HCT116 (cell line): ENCODE measurements at regions not wholly inside any gene's neighbourhood (a gene's known extent, or its start where the extent isn't known, plus 50 kb on each side); places are given as distances from the start of the nearest gene placed in this dataset.
"Not testable (repeated sequence)": the region's sequence is repeated elsewhere in the genome, so short reads cannot be mapped to it uniquely, and the experiment has no call there.

Source experiments
- ATAC-seq: fragments of 200-7000 bp; cut with Tn5 transposase; 2 replicates; pipeline ENCODE4 v1.9.1; 2020; ENCODE audit warnings: mild to moderate bottlenecking, moderate library complexity
- BruUV-seq: library from RNA; stranded (reverse); fragments of 400-500 nt; replicated peaks from 2 replicates; lab custom pipeline; 2021; lab: Mats Ljungman, UMichigan
- CTCF ChIA-PET: fragments of 300-600 bp; sonication (Branson Sonifier 250); formaldehyde crosslinking; loops from one replicate; lab custom pipeline; 2021; ENCODE audit warnings: antibody characterized with exemption; lab: Charles Lee
- POLR2A ChIA-PET: fragments of 300-600, 350-600 bp; sonication (Branson Sonifier 250); formaldehyde crosslinking; loops from one replicate; lab custom pipeline; 2021; ENCODE audit warnings: antibody characterized with exemption; lab: Charles Lee
- RAD21 ChIA-PET, 2 experiments: fragments of 300-600 bp; sonication (Branson Sonifier 250); formaldehyde crosslinking; loops; one replicate each; lab custom pipeline; 2023; ENCODE audit warnings: low total read pairs in 2 of 2; ENCODE audit not compliant: uncharacterized antibody in 2 of 2, unreplicated experiment in 2 of 2, low non-redundant PET in 1 of 2; lab: Charles Lee
- DNase-seq: peaks from one replicate; pipeline ENCODE4 v3.0.0-alpha.2; 2010; ENCODE audit warnings: low read depth, low spot score
- H2AFZ ChIP-seq: fragments of 200-600 bp; shearing (Covaris generic), sonication (generic); 2 replicates; pipeline ENCODE4 v1.6.1; 2017; ENCODE audit warnings: low read depth, mixed run types, mixed read lengths, antibody characterized with exemption, low read length; ENCODE audit not compliant: poor library complexity, severe bottlenecking
- H3K27ac ChIP-seq: 2 replicates; pipeline ENCODE4 v1.5.1; 2012; ENCODE audit warnings: low read depth, low read length
- H3K27me3 ChIP-seq: fragments of 200-600 bp; sonication (generic); 2 replicates; pipeline ENCODE4 v1.6.1; 2016; ENCODE audit warnings: mixed run types, low read length, mixed read lengths; ENCODE audit not compliant: insufficient read depth
- H3K36me3 ChIP-seq, 2 experiments: fragments of 200-500 bp in 1 of 2; fragments of 200-600 bp in 1 of 2; sonication (Bioruptor generic) in 1 of 2; sonication (generic) in 1 of 2; 2 replicates each; pipeline versions ENCODE4 v1.5.1 to v1.6.1; 2014 to 2016; ENCODE audit warnings: low read length in 2 of 2, inconsistent platforms in 1 of 2, mixed read lengths in 1 of 2, mixed run types in 1 of 2; ENCODE audit not compliant: insufficient read depth in 2 of 2, control insufficient read depth in 1 of 2
- H3K4me1 ChIP-seq, 2 experiments: fragments of 200-600 bp in 1 of 2; sonication (generic) in 1 of 2; 2 replicates each; pipeline versions ENCODE4 v1.5.1 to v1.6.1; 2012 to 2017; ENCODE audit warnings: low read length in 2 of 2, inconsistent platforms in 1 of 2, mild to moderate bottlenecking in 1 of 2, mixed read lengths in 1 of 2, mixed run types in 1 of 2, moderate library complexity in 1 of 2; ENCODE audit not compliant: insufficient read depth in 2 of 2, control insufficient read depth in 1 of 2
- H3K4me2 ChIP-seq: fragments of 200-600 bp; sonication (generic); 2 replicates; pipeline ENCODE4 v1.6.1; 2017; ENCODE audit warnings: mixed run types, low read length, mixed read lengths
- H3K4me3 ChIP-seq, 2 experiments: fragments of 200-600 bp in 1 of 2; sonication (generic) in 1 of 2; replicated peaks in 1 of 2; 2 replicates each; pipeline ENCODE4 v1.5.1; 2011 to 2016; ENCODE audit warnings: low read length in 2 of 2, control low read depth in 1 of 2, low read depth in 1 of 2, mild to moderate bottlenecking in 1 of 2, mixed read lengths in 1 of 2, mixed run types in 1 of 2
- H3K79me2 ChIP-seq: fragments of 200-600 bp; sonication (generic); 2 replicates; pipeline ENCODE4 v1.6.1; 2017; ENCODE audit warnings: mild to moderate bottlenecking, mixed run types, low read length, moderate library complexity, mixed read lengths; ENCODE audit not compliant: insufficient read depth
- H3K9ac ChIP-seq: fragments of 200-600 bp; sonication (generic); 2 replicates; pipeline ENCODE4 v1.6.1; 2016; ENCODE audit warnings: low read length, mixed read lengths
- H3K9me2 ChIP-seq: fragments of 200-600 bp; sonication (generic), shearing (Covaris generic); 2 replicates; pipeline ENCODE4 v1.6.1; 2017; ENCODE audit warnings: mixed run types, mild to moderate bottlenecking, moderate library complexity; ENCODE audit not compliant: insufficient read depth
- H3K9me3 ChIP-seq, 2 experiments: fragments of 200-500 bp in 1 of 2; fragments of 200-600 bp in 1 of 2; sonication (Bioruptor generic) in 1 of 2; sonication (generic) in 1 of 2; 2 replicates each; pipeline ENCODE4 v1.6.1; 2014 to 2017; ENCODE audit warnings: low read length in 2 of 2, mixed read lengths in 2 of 2, inconsistent platforms in 1 of 2, low read depth in 1 of 2, mild to moderate bottlenecking in 1 of 2, mixed run types in 1 of 2, moderate library complexity in 1 of 2; ENCODE audit not compliant: control insufficient read depth in 1 of 2, insufficient read depth in 1 of 2
- H4K20me1 ChIP-seq: fragments of 200-600 bp; sonication (generic), shearing (Covaris generic); 2 replicates; pipeline ENCODE4 v1.6.1; 2017; ENCODE audit warnings: mixed run types, mild to moderate bottlenecking, moderate library complexity; ENCODE audit not compliant: insufficient read depth
- ELF1 ChIP-seq: IDR thresholded peaks from 2 replicates; pipeline ENCODE4 v1.6.1; 2012; ENCODE audit warnings: low read depth, borderline replicate concordance
- EZH2phosphoT487 ChIP-seq: fragments of 200-600 bp; IDR thresholded peaks from 2 replicates; pipeline ENCODE4 v1.6.1; 2018; ENCODE audit warnings: antibody characterized with exemption, borderline replicate concordance
- POLR2A ChIP-seq: IDR thresholded peaks from 2 replicates; pipeline ENCODE4 v1.7.0; 2011; ENCODE audit warnings: borderline replicate concordance; ENCODE audit not compliant: insufficient read depth, insufficient read length; ENCODE audit errors: extremely low read depth
- SRF ChIP-seq: IDR thresholded peaks from 2 replicates; pipeline ENCODE4 v1.6.1; 2012; ENCODE audit warnings: low read depth
- ZBTB33 ChIP-seq: IDR thresholded peaks from 2 replicates; pipeline ENCODE4 v1.6.1; 2011; ENCODE audit warnings: mild to moderate bottlenecking, low read length, moderate library complexity; ENCODE audit not compliant: insufficient replicate concordance; ENCODE audit errors: extremely low read depth
- ZFX ChIP-seq: fragments of 450-650 bp; IDR thresholded peaks from 2 replicates; pipeline ENCODE4 v1.6.1; 2017
- intact Hi-C: fragments of 100-400 bp; cut with micrococcal nuclease; formaldehyde crosslinking; loops from 2 replicates; pipeline ENCODE4 v1.10.0; 2022
- TF ChIP-seq, protein P1 (sequence below), 3 experiments: fragments of 200-600 bp in 1 of 3; sonication (generic) in 1 of 3; IDR thresholded peaks in 2 of 3; conservative IDR thresholded peaks in 1 of 3; 2 replicates each; pipeline ENCODE4 v1.5.1; 2012 to 2017; ENCODE audit warnings: low read depth in 2 of 3, low read length in 2 of 3, antibody characterized with exemption in 1 of 3, borderline replicate concordance in 1 of 3, control low read depth in 1 of 3, mild to moderate bottlenecking in 1 of 3, mixed read lengths in 1 of 3, mixed run types in 1 of 3, moderate library complexity in 1 of 3; ENCODE audit not compliant: insufficient read depth in 1 of 3

DNA sequence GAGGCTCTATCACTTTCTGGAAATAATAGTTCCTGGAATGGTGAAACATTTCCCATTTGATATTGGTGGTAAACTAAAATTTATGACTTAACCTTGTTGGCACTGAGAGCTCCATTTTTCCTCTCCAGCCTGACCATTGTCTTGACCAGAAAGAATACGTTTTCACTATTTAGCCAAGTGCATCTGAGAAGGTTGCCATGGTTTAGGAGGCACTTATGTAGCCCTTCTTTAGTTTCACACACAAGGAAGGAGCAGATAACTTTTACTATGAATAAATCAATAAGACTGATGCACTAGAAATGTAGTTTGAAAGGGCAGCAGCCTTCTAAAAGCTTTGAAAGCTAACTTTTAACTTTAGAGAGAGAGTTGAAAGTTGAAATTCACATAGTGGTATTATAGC is 1045.5 kb upstream of the CDH6 start:
- POLR2A ChIA-PET: no interaction called here

DNA sequence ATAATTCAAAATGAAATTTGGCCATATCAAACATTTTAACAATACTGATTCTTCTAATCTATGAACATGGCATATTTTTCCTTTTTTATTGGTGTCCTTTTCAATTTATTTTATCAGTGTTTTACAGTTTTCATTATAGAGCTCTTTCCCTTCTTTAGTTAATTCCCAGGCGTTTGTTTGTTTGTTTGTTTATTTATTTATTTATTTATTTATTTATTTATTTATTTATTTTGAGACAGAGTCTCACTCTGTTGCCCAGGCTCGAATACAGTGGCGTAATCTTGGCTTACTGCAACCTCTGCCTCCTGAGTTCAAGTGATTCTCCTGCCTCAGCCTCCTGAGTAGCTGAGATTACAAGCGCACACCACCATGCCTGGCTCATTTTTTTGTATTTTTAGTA is 1049.4 kb upstream of the CDH6 start:
- BruUV-seq, POLR2A ChIA-PET, H3K79me2 ChIP-seq, H3K36me3 ChIP-seq, H3K4me1 ChIP-seq, H3K4me2 ChIP-seq, H3K9ac ChIP-seq, H3K9me2 ChIP-seq, ATAC-seq, DNase-seq, RAD21 ChIA-PET, H3K4me3 ChIP-seq, H3K27ac ChIP-seq, H4K20me1 ChIP-seq, CTCF ChIA-PET, H3K27me3 ChIP-seq, intact Hi-C loops, H2AFZ ChIP-seq: not testable (repeated sequence)
- H3K9me3 ChIP-seq: peaks cover 9 to 24% of the 10 kb centered on the region in 2 experiments; a peak in 3 of 4 replicates

More for the DNA sequence above, 1045.5 kb upstream of the CDH6 start:
- Histone ChIP-seq H2AFZ (no peak overlapping the region), H3K9ac (no peak overlapping the region), H3K4me1 (no peaks in the 10 kb centered on the region), H3K9me2 (no peaks in the 10 kb centered on the region), H3K4me3 (no peak overlapping the region), H3K27ac (no peak overlapping the region), H3K27me3 (no peaks in the 10 kb centered on the region), H3K36me3 (no peaks in the 10 kb centered on the region), H4K20me1 (no peaks in the 10 kb centered on the region), H3K4me2 (no peak overlapping the region), H3K79me2 (no peaks in the 10 kb centered on the region), H3K9me3 (peaks cover 0 to 24% of the 10 kb centered on the region in 2 experiments; a peak in 3 of 4 replicates)
- ChIA-PET CTCF (no interaction called here), RAD21 (no interaction called here)
- no TSS peak for BruUV-seq
- TF ChIP-seq POLR2A: no peak
- no peak for TF ChIP-seq ELF1
- TF ChIP-seq, protein P1, sequence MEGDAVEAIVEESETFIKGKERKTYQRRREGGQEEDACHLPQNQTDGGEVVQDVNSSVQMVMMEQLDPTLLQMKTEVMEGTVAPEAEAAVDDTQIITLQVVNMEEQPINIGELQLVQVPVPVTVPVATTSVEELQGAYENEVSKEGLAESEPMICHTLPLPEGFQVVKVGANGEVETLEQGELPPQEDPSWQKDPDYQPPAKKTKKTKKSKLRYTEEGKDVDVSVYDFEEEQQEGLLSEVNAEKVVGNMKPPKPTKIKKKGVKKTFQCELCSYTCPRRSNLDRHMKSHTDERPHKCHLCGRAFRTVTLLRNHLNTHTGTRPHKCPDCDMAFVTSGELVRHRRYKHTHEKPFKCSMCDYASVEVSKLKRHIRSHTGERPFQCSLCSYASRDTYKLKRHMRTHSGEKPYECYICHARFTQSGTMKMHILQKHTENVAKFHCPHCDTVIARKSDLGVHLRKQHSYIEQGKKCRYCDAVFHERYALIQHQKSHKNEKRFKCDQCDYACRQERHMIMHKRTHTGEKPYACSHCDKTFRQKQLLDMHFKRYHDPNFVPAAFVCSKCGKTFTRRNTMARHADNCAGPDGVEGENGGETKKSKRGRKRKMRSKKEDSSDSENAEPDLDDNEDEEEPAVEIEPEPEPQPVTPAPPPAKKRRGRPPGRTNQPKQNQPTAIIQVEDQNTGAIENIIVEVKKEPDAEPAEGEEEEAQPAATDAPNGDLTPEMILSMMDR (IDR thresholded peaks at IDR 0.05 in 2 of 3, conservative IDR thresholded peaks at IDR 0.05 in 1 of 3; ENCODE audit: borderline replicate concordance in 1 of 3, insufficient read depth in 1 of 3, low read depth in 2 of 3, low read length in 2 of 3): no peak
- no peak for TF ChIP-seq EZH2phosphoT487
- no peak for TF ChIP-seq SRF
- TF ChIP-seq ZFX: no peak
- no peak for TF ChIP-seq ZBTB33
- ATAC-seq: no peak
- DNase-seq: no peak
- intact Hi-C loops: no loop called here
